ENCODE measurements at regions not wholly inside any gene's neighbourhood (a gene's known extent, or its start where the extent isn't known, plus 50 kb on each side); places are given as distances from the start of the nearest gene placed in this dataset.

DNA sequence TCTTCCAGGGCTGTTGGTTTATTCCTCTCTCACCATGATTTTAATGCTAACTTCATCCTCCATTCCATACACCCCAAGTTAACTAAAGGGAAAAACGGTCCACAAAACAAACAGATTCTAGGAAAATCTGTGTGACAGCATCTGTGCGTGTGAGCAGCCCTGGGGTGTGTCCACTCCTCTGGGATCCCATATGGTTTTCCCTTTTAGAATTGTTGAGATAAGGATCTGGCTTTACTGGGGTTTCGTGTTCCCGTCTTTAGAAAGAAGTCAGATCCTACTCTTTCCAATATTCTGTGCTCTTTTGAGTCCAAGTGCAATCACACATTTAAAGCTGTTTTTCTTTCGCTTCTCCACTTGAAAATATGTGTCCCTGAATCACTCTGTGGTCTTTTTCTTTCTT lies 257.1 kb downstream of the KLF6 start:
- no peak overlapping the region for H3K27ac Mint-ChIP-seq
- ATAC-seq (ENCODE audit: low read depth in 2 of 2) (no peak), DNase-seq (no peak)
- Histone ChIP-seq H3K36me3 (ENCODE audit: control insufficient read depth, insufficient read depth, low read length) (no peaks in the 10 kb centered on the region), H3K9me3 (ENCODE audit: control insufficient read depth in 2 of 2, low read length in 2 of 2) (no peaks in the 10 kb centered on the region), H3K27ac (ENCODE audit: insufficient read depth, low read length, poor library complexity, severe bottlenecking) (no peak overlapping the region), H3K27me3 (ENCODE audit: control insufficient read depth, insufficient read depth, low read length) (no peaks in the 10 kb centered on the region), H3K4me1 (ENCODE audit: control insufficient read depth, insufficient read depth, low read length, poor library complexity, severe bottlenecking) (no peaks in the 10 kb centered on the region), H3K4me3 (ENCODE audit: low read depth, low read length) (no peak overlapping the region)
- H3K9me3 Mint-ChIP-seq, result no peaks in the 10 kb centered on the region
- H3K4me3 Mint-ChIP-seq, result no peak overlapping the region
- H3K36me3 Mint-ChIP-seq, result no peaks in the 10 kb centered on the region
- no peaks in the 10 kb centered on the region for H3K27me3 Mint-ChIP-seq
- no peaks in the 10 kb centered on the region for H3K4me1 Mint-ChIP-seq

DNA sequence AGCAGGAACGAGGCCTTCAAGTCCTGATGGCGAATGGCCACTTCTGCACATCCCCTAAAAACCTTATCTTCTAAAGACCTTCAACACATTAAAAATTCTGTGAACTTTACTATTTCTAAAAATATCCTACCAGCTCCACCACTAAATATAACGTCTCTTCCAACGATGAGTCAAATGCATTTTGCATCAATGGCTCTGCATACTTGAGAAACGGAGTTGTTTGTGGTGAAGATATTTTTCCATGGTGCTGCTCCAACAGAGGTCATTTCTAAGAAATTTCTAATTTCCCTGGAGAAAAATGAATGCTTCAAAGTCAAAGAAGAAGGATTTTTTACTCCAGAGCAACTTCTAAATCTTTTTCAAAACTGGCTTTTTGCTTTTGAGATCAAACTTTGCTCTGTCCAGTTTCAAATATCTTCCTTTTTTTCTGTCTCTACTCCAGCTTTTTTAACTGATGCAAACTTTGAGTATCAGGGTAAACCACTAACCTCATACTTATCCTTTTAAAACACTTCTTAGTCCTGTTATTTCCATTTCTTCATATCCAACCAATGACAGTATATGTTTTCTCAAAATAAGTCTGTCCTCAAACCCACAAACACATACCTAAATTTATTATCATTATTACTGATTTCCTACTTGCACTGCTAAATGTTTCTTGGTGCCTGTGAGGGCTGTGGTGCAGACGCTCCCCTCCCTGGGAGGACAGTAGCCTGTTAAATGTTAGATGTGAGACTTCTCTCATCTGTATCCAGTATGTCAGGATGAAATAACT lies 258.1 kb downstream of the KLF6 start:
- H3K36me3 Mint-ChIP-seq, result no peaks in the 10 kb centered on the region
- ATAC-seq (ENCODE audit: low read depth in 2 of 2) (no peak), DNase-seq (no peak)
- no peak overlapping the region for H3K4me3 Mint-ChIP-seq
- no peaks in the 10 kb centered on the region for H3K4me1 ChIP-seq (ENCODE audit: control insufficient read depth, insufficient read depth, low read length, poor library complexity, severe bottlenecking)
- no peaks in the 10 kb centered on the region for H3K27me3 Mint-ChIP-seq
- H3K4me3 ChIP-seq (ENCODE audit: low read depth, low read length), result no peak overlapping the region
- no peaks in the 10 kb centered on the region for H3K4me1 Mint-ChIP-seq
- no peaks in the 10 kb centered on the region for H3K36me3 ChIP-seq (ENCODE audit: control insufficient read depth, insufficient read depth, low read length)
- H3K27me3 ChIP-seq (ENCODE audit: control insufficient read depth, insufficient read depth, low read length), result no peaks in the 10 kb centered on the region
- no peaks in the 10 kb centered on the region for H3K9me3 ChIP-seq (ENCODE audit: control insufficient read depth in 2 of 2, low read length in 2 of 2)
- peaks cover 0 to 1% (median 0%) of the 10 kb centered on the region in 7 donors for H3K9me3 Mint-ChIP-seq
- H3K27ac Mint-ChIP-seq, result no peak overlapping the region
- no peak overlapping the region for H3K27ac ChIP-seq (ENCODE audit: insufficient read depth, low read length, poor library complexity, severe bottlenecking)

DNA sequence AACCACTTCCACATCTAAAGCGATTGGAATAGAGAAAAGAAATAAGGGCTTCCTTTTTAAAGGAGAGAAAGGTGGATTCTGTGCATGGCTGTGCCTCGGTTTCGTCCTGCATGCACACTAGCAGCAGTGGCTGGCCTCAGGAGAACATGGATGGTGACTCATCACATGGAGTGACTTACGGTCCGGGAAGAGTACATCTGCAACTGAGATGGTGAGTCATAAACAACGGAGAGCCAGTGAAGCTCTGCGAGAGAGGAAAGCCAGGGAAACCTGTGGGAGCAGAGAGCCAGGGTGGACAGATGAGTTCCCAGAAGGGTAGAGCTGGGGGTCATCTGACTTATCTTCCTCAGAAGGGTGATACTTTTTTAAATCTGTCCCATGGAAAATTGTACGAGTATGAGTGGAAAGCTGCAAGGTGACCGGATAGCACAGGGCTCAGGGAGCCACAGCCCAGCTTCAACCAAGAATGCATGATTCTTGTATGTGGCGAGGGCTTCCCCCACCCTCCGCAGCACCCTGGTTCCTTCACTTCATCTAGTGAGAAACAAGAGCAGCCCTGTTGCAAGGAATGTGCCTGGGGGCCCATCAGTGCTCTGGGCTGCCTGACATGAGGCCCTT lies 259.1 kb downstream of the KLF6 start:
- H3K36me3 Mint-ChIP-seq, result no peaks in the 10 kb centered on the region
- no peak overlapping the region for H3K27ac ChIP-seq (ENCODE audit: insufficient read depth, low read length, poor library complexity, severe bottlenecking)
- no peaks in the 10 kb centered on the region for H3K4me1 Mint-ChIP-seq
- ATAC-seq (ENCODE audit: low read depth in 2 of 2), result no peak
- H3K9me3 Mint-ChIP-seq, result peaks cover 0 to 2% (median 0%) of the 10 kb centered on the region in 7 donors
- no peaks in the 10 kb centered on the region for H3K9me3 ChIP-seq (ENCODE audit: control insufficient read depth in 2 of 2, low read length in 2 of 2)
- H3K4me1 ChIP-seq (ENCODE audit: control insufficient read depth, insufficient read depth, low read length, poor library complexity, severe bottlenecking), result no peaks in the 10 kb centered on the region
- H3K27me3 ChIP-seq (ENCODE audit: control insufficient read depth, insufficient read depth, low read length), result no peaks in the 10 kb centered on the region
- no peaks in the 10 kb centered on the region for H3K36me3 ChIP-seq (ENCODE audit: control insufficient read depth, insufficient read depth, low read length)
- no peak overlapping the region for H3K27ac Mint-ChIP-seq
- H3K4me3 ChIP-seq (ENCODE audit: low read depth, low read length), result no peak overlapping the region
- DNase-seq, result no peak
- H3K27me3 Mint-ChIP-seq, result no peaks in the 10 kb centered on the region
- H3K4me3 Mint-ChIP-seq, result no peak overlapping the region

DNA sequence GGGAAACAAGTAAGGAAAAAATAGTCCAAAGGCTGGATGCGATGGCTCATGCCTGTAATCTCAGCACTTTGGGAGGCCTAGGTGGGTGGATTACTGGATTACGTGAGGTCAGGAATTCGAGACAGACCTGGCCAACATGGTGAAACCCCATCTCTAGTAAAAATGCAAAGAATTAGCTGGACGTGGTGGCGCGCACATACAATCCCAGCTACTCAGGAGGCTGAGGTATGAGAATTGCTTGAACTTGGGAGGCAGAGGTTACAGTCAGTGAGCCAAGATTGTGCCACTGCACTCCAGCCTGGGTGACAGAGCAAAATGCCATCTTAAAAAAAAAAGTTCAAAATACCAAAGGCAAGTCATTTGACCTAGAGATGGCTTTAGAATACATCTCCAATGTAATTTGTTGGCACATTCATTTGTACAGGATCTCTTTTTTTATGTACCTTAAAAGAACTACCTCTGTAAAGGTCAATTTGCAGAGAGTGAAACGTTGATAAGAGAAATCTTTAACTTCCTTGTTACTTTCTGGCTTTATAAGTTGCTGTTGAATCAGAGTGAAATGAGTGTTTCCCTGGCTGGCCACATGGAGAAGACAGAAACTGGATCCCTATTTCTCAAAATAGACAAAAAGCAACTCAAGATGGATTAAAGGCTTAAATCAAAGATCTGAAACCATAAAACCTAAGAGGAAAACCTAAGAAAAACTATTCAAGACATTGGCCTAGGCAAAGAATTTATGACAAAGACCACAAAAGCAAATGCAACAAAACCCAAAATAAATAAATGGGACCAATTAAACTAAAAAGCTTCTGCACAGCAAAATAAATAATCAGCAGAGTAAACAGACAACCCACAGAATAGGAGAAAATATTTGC lies 260.7 kb downstream of the KLF6 start:
- ATAC-seq (ENCODE audit: low read depth in 2 of 2), result no peak
- H3K27ac Mint-ChIP-seq, result no peak overlapping the region
- no peaks in the 10 kb centered on the region for H3K9me3 ChIP-seq (ENCODE audit: control insufficient read depth in 2 of 2, low read length in 2 of 2)
- H3K4me3 Mint-ChIP-seq, result no peak overlapping the region
- no peak overlapping the region for H3K27ac ChIP-seq (ENCODE audit: insufficient read depth, low read length, poor library complexity, severe bottlenecking)
- no peaks in the 10 kb centered on the region for H3K27me3 ChIP-seq (ENCODE audit: control insufficient read depth, insufficient read depth, low read length)
- H3K36me3 Mint-ChIP-seq, result no peaks in the 10 kb centered on the region
- DNase-seq, result no peak
- H3K36me3 ChIP-seq (ENCODE audit: control insufficient read depth, insufficient read depth, low read length), result no peaks in the 10 kb centered on the region
- no peaks in the 10 kb centered on the region for H3K27me3 Mint-ChIP-seq
- H3K4me1 Mint-ChIP-seq, result no peaks in the 10 kb centered on the region
- peaks cover 0 to 2% (median 0%) of the 10 kb centered on the region in 7 donors for H3K9me3 Mint-ChIP-seq
- no peak overlapping the region for H3K4me3 ChIP-seq (ENCODE audit: low read depth, low read length)
- no peaks in the 10 kb centered on the region for H3K4me1 ChIP-seq (ENCODE audit: control insufficient read depth, insufficient read depth, low read length, poor library complexity, severe bottlenecking)

DNA sequence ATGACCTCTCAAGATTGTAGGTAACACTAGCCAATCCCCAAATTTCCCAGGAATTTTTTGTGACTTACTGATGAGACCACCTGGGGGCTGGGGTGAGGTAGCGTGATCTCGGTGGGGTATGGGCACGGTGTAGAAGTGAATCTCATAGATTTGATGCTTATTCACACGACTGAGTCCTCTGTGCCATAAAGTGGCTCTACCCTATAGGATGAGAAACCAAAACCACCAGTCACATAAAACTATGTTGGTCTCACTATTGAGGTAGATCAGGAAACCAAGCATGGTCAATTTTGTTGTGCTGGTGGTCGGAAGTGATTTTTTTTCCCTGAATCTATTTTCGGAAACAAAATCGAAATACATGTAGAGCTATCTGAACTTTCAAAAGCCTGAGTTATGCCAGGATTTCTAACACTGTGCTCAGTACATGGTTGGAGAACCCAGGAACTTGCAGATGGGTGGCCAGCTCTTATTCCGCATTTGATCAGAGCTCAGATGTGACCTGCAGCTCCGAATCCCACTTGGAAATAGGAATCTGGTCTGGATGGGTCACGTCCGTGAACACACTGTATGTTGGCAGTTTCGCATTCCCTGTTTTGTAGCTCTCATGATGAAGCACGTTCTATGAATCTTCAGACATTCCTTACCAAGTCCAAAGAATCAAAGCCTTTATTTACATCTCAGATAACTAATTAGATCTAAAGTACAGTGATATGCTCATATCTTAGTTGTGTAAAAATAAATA lies 261.5 kb downstream of the KLF6 start:
- DNase-seq (no peak), ATAC-seq (ENCODE audit: low read depth in 2 of 2) (no peak)
- Histone ChIP-seq H3K27ac (ENCODE audit: insufficient read depth, low read length, poor library complexity, severe bottlenecking) (no peak overlapping the region), H3K9me3 (ENCODE audit: control insufficient read depth in 2 of 2, low read length in 2 of 2) (no peaks in the 10 kb centered on the region), H3K4me1 (ENCODE audit: control insufficient read depth, insufficient read depth, low read length, poor library complexity, severe bottlenecking) (no peaks in the 10 kb centered on the region), H3K27me3 (ENCODE audit: control insufficient read depth, insufficient read depth, low read length) (no peaks in the 10 kb centered on the region), H3K36me3 (ENCODE audit: control insufficient read depth, insufficient read depth, low read length) (no peaks in the 10 kb centered on the region), H3K4me3 (ENCODE audit: low read depth, low read length) (no peak overlapping the region)
- no peaks in the 10 kb centered on the region for H3K27me3 Mint-ChIP-seq
- H3K36me3 Mint-ChIP-seq, result no peaks in the 10 kb centered on the region
- peaks cover 0 to 2% (median 0%) of the 10 kb centered on the region in 7 donors for H3K9me3 Mint-ChIP-seq
- no peak overlapping the region for H3K4me3 Mint-ChIP-seq
- no peaks in the 10 kb centered on the region for H3K4me1 Mint-ChIP-seq
- H3K27ac Mint-ChIP-seq, result no peak overlapping the region

DNA sequence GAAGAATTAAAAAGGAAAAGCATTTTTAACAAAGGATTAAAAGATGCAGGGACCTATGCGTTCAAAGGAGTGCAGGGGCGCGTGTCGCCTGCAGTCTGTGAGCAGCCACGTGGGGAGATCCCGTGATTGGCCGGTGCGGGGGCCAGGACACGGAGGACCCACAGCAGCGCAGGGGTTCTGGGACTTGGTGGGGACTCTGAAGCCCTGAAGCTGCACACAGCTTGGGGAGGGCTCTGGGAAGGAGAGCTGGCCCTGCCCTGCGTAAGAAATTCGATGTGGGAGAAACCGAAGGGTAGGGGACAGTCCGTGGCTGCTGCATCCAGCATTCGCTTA lies 268.1 kb downstream of the KLF6 start:
- no peaks in the 10 kb centered on the region for H3K36me3 ChIP-seq (ENCODE audit: control insufficient read depth, insufficient read depth, low read length)
- no peaks in the 10 kb centered on the region for H3K36me3 Mint-ChIP-seq
- no peak for DNase-seq
- H3K27ac ChIP-seq (ENCODE audit: insufficient read depth, low read length, poor library complexity, severe bottlenecking), result no peak overlapping the region
- H3K4me1 ChIP-seq (ENCODE audit: control insufficient read depth, insufficient read depth, low read length, poor library complexity, severe bottlenecking), result no peaks in the 10 kb centered on the region
- H3K4me3 ChIP-seq (ENCODE audit: low read depth, low read length), result no peak overlapping the region
- no peak overlapping the region for H3K4me3 Mint-ChIP-seq
- H3K9me3 ChIP-seq (ENCODE audit: control insufficient read depth in 2 of 2, low read length in 2 of 2), result no peaks in the 10 kb centered on the region
- peaks cover 7% of the 10 kb centered on the region for H3K27me3 Mint-ChIP-seq
- H3K4me1 Mint-ChIP-seq, result peaks cover 0 to 4% (median 1%) of the 10 kb centered on the region in 4 donors
- peak overlapping the region in 1 of 3 donors; percentile 33 for H3K27ac Mint-ChIP-seq
- peaks cover 0 to under 1% (median 0%) of the 10 kb centered on the region in 7 donors for H3K9me3 Mint-ChIP-seq
- ATAC-seq (ENCODE audit: low read depth in 2 of 2), result no peak
- no peaks in the 10 kb centered on the region for H3K27me3 ChIP-seq (ENCODE audit: control insufficient read depth, insufficient read depth, low read length)

DNA sequence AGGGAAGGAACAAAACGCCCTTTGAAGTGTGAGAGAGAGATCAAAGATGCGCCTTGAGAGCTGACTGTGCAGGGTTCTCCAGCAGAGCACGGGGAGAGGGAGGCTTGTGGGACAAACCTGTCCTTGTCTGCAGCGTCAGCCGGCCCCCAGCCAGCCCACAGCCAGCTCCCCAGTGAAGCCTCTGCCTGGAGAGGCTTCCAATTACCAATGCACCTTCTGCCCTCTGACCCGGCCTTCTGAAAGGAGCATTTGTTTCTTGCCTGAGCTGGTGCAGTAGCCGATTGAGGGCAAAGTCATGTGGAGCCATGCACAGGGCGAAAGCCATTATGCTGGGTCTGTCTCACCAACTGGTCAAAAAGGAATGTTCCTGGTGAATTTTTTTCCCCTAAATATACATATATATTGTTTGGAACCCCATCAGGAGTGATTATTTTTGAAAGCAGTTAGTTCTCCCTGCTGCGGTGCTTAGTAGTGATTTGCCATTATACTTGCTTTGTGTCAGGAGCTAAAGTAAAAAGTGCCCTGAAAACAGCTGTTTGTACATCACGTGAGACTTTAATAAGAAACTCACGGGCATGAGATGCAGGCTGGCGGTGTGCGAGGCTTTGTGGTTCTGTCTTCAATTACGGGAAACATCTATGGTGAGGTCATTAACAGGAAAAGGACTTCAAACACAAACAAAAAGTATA lies 268.6 kb downstream of the KLF6 start:
- no peak overlapping the region for H3K27ac Mint-ChIP-seq

More for the DNA sequence above, 268.6 kb downstream of the KLF6 start:
- Mint-ChIP-seq H3K9me3 (no peaks in the 10 kb centered on the region), H3K27me3 (peaks cover 7% of the 10 kb centered on the region), H3K4me1 (peaks cover 0 to 4% (median 1%) of the 10 kb centered on the region in 4 donors), H3K36me3 (no peaks in the 10 kb centered on the region), H3K4me3 (no peak overlapping the region)
- ATAC-seq (ENCODE audit: low read depth in 2 of 2) (no peak), DNase-seq (no peak)
- no peaks in the 10 kb centered on the region for H3K9me3 ChIP-seq (ENCODE audit: control insufficient read depth in 2 of 2, low read length in 2 of 2)
- H3K36me3 ChIP-seq (ENCODE audit: control insufficient read depth, insufficient read depth, low read length), result no peaks in the 10 kb centered on the region
- H3K27me3 ChIP-seq (ENCODE audit: control insufficient read depth, insufficient read depth, low read length), result no peaks in the 10 kb centered on the region
- no peak overlapping the region for H3K27ac ChIP-seq (ENCODE audit: insufficient read depth, low read length, poor library complexity, severe bottlenecking)
- no peaks in the 10 kb centered on the region for H3K4me1 ChIP-seq (ENCODE audit: control insufficient read depth, insufficient read depth, low read length, poor library complexity, severe bottlenecking)
- no peak overlapping the region for H3K4me3 ChIP-seq (ENCODE audit: low read depth, low read length)
